ENCODE measurements at regions not wholly inside any gene's neighbourhood (a gene's known extent, or its start where the extent isn't known, plus 50 kb on each side); places are given as distances from the start of the nearest gene placed in this dataset.

DNA sequence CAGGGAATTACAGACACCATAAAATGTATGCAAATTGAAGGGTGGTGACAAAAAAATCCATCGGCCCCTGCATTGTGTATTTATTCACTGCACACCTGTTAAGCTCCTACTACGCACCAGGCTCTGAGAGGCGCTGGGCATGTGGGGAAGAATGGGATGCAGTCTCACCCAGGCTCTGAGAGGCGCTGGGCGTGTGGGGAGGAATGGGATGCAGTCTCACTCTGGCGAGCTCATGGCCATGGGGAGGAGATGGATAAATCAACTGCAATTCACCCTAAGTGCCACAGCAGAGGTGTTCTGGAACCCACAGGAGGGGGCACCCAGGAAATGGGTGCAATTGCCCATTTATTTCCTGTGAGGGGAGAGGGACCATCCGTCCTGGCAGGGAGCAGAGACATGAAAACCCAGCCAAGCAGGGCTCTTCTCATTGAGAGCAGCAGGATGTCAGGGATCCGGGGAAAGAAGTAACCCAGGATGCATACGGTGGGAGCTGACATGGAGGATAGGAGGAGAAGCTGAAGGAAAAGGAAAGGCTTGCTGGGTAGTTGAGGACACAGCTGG lies 798.7 kb downstream of the TBC1D22A start:
- DNase-seq (ENCODE audit: low read depth in 2 of 2) = no peak

GRCh38 chr22:47558828-47559700 lies 796.6 kb downstream of the TBC1D22A start:
- no peak for DNase-seq (ENCODE audit: low read depth in 2 of 2)

DNA sequence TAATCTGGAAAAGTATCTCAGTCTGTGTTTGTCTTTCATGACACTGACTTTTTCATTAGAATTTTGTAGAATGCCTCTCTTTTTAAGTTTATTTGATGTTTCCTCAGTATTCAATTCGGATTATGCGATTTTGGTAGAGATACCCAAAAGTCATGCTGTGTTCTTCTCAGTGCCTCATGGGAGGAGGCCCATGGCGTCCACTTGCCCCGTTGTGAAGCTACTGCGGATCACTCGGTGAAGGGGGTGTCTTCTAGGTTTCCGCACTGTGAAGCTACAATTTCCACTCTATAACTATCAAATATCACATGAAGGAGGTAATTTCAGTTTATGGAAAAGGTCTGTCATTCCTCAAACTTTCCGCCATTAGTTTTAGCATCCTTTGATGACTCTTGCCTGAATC lies 794.0 kb downstream of the TBC1D22A start:
- no peak for DNase-seq (ENCODE audit: low read depth in 2 of 2)

DNA sequence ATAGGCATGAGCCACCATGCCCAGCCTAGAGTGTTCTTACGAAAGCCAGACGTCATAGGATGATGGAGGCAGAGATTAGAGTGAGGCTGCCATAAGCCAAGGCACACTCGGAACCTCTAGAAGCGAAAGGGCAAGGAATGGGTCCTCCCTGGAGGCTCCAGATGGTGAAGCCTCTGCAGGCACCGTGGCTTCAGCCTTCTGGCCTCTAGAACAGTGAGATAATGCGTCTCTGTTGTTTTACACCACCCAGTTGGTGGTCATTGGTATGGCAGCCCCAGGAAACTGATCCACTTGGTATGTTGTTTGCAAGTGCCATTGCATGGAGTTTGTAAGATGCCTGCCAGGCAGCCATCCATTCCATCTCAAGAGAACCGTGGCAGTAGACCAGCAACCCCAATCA lies 791.0 kb downstream of the TBC1D22A start:
- no peak for DNase-seq (ENCODE audit: low read depth in 2 of 2)

GRCh38 chr22:47552541-47553205 lies 790.2 kb downstream of the TBC1D22A start:
- DNase-seq (ENCODE audit: low read depth in 2 of 2) = no peak

- no peak for DNase-seq (ENCODE audit: low read depth in 2 of 2)
Observed at GRCh38 chr22:47552024-47552423, 789.6 kb downstream of the TBC1D22A start.

GRCh38 chr22:47551431-47551775 lies 789.0 kb downstream of the TBC1D22A start:
- no peak for DNase-seq (ENCODE audit: low read depth in 2 of 2)

DNA sequence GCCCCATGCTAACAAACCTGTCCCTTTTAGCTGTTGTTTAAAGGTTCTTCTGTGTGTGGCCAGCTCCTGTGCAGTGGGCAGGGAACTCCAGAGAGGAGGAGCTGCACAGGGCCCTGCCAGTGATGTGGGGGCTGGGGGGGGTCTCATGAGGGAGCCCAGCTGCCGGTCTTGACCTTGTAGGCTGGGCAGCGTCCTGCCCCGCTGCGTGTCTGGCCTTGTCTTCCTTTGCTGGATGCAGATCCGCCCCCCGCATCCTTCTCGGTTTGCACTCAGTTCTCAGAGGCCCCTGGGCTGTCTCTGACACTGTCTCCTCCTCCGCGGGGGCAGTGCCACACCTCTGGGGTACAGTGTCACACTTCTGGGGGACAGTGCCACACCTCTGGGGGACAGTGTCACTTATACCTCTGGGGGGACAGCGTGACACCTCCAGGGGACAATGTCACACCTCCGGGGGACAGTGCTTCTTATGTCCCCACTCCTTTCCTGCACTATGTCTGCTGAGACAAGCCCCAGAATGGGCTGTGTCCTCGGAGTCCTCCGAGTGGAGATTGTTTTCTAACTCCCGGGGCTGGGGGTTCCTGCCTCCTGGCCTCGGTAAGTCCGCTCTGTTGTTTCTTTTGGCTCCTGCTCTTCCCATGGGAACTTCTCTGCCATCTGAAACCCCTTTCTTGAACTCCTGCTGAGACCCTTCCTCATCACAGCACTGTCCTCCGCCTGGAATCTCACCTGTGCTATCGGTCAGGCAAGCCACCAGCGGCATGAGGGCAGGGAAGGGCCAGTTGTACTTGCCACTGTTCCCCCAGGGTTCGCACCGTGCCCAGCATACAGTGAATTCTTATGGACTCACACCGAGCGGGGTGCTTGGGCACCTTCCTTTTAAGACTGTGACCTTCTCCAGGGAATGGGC lies 788.3 kb downstream of the TBC1D22A start:
- no peak for DNase-seq (ENCODE audit: low read depth in 2 of 2)

DNA sequence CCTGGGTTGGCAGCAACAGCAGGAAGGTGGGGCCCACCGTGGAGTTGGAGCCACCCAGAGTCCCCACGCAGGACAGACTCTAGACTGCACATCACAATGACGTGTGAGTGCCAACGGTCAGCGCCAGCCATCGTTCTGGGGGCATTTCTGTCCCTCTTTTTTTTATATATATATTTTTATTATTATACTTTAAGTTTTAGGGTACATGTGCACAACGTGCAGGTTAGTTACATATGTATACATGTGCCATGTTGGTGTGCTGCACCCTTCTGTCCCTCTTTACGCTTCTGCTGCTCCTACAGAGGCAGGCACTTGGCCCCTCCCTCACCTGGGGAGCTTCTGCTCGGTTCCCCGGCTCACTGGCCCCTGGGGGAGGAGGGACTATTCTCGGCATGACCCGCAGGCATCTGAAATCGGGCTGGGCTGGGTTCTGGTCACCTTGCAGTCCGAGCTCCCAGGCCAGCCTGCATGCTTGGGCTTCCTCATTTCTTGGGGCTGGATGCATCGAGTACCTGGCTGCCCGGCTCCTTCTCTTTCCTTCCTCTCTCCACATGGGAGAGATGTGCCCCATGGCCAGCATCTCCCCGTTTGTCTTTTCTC lies 787.4 kb downstream of the TBC1D22A start:
- no peak for DNase-seq (ENCODE audit: low read depth in 2 of 2)

GRCh38 chr22:47548953-47549740 lies 786.7 kb downstream of the TBC1D22A start:
- DNase-seq (ENCODE audit: low read depth in 2 of 2) = no peak

DNA sequence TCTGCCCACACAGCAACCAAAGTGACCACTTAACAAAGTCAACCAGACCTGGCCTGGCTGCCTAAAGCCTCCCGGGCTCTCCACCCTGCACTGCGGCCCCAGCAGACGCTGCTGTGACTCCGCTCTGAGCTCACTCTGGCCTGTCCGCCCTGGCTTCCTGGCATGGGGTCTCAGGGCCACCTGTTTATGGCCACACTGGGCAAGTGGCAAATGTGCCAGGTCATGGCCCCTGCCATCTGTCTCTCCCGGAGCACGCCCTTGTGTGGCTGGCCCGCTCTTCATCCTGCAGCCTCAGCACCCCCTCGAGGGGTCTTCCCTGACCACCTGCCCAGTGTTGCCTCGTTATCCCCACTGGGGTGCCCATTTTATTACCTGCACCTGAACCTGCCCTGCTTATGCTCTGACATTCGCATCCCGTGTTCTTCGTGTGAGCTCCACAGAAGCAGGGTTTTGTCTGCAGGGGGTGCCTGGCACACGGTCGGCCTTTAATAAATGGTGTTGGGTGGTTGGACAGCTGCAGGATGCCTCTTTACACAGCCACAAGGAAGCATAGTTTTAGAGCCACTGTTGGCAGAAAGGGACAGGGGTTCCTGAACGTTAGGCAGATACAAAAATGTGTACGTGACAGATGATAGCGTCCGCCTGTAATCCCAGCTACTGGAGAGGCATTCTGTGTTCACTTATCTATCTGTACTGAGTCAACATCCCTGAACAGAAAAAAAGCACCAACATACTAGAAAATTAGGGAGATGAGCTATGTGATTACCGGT lies 785.6 kb downstream of the TBC1D22A start:
- DNase-seq (ENCODE audit: low read depth in 2 of 2) = no peak

DNA sequence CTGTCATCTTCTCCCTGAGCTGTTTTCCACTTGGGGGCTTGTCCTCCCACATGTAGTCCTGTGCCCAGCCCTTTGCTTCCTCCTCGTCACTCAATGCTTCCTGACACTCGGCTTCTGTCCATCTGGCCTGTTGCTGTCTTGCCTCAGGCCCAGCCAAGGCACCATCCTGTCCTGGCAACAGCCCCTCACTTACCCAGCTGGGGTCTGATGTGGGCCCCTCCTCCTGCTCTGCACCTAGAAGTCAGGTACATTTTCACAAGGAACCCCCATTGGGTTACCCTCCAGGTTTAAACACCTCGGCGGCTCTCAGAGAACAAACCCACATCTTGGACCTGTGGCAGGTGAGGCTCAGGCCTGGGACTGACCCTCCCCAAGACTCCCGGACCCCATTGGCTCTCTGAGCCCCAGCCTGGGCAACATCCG lies 784.8 kb downstream of the TBC1D22A start:
- DNase-seq (ENCODE audit: low read depth in 2 of 2) = no peak

GRCh38 chr22:47544696-47545095 lies 782.2 kb downstream of the TBC1D22A start:
- no peak for DNase-seq (ENCODE audit: low read depth in 2 of 2)

DNA sequence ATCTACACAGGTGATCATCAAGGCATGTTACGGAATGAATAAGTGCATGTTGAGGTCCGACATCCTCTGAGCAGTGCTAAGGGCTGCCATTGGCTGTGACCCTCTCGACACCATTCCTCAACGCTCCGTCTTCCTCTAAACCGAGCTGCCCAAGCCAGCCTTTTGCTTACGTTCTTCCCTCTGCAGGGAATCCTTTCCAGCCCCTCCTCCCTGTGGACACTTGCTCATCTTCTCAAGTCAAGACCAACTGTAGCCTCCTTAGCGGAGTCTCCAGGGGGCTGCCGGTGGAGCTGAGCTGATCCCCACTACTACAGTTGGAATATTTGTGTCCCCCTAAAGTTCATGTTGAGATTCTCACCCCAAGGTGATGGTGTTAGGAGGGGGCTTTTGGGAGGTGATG lies 781.0 kb downstream of the TBC1D22A start:
- no peak for DNase-seq (ENCODE audit: low read depth in 2 of 2)

- DNase-seq (ENCODE audit: low read depth in 2 of 2) = no peak
Observed at GRCh38 chr22:47540011-47540410, 777.6 kb downstream of the TBC1D22A start.

DNA sequence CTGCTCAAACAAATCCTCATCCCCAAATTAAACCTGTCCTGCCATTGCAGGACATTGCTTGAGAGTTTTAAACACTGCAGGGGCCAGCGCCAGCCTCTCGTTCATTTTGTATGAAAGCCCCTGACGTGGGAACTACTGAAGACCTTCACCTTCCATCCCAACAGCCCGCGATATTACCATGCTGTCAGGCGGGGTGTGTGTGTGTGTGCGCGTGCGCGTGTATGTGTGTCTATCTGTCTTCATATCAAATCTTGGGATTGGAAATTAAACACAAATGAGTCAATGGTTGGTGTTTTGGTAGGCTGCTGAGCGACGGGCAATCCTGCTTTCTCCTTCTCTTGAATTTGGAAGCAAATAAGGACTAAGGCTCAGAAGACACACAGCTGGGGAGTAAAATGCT lies 776.9 kb downstream of the TBC1D22A start:
- DNase-seq (ENCODE audit: low read depth in 2 of 2) = no peak

- no peak for DNase-seq (ENCODE audit: low read depth in 2 of 2)
Observed at GRCh38 chr22:47535681-47536080, 773.2 kb downstream of the TBC1D22A start.

GRCh38 chr22:47534804-47535410 lies 772.5 kb downstream of the TBC1D22A start:
- no peak for DNase-seq (ENCODE audit: low read depth in 2 of 2)

DNA sequence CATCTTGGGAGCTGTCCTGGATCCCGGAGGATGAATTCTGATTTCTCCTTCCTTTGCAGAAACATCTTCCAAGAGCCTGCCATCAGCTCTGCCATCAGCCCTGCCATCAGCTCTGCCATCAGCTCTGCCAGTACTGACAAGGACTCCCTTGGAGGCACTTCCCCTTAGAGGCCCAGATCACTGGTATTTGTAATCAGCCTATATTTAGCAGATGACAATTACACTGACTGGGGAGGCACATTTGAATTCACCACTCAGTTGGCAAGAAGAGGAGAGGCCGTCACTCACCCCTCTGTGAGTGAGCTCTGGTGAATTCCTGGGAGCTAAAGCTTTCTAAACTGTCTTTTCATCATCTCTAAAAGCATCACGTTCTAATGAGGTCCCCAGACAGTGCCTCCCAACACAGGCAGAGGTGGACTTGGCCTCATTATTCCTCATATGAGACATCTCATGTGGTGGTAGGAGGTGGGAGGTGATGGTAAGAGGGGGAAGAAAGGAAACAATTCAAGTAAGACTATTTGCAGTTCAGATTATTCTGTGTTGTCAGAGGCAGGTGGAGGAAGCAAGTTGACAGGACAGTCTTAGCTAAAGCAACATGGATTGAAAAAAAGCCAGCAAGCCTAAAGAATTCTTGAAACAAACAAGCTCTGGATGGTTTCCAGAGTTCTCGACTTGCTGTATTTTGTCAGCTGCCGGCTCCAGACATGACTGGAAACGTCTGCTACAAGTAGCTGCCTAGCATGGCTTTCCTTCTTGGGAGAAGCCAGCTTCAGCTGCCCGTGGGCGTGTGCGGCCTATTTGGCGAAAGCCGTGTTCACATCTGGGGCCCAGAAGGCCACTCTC lies 771.7 kb downstream of the TBC1D22A start:
- no peak for DNase-seq (ENCODE audit: low read depth in 2 of 2)
